ENCODE measurements at regions not wholly inside any gene's neighbourhood (a gene's known extent, or its start where the extent isn't known, plus 50 kb on each side); places are given as distances from the start of the nearest gene placed in this dataset.
"Not testable (repeated sequence)": the region's sequence is repeated elsewhere in the genome, so short reads cannot be mapped to it uniquely, and the experiment has no call there.

DNA sequence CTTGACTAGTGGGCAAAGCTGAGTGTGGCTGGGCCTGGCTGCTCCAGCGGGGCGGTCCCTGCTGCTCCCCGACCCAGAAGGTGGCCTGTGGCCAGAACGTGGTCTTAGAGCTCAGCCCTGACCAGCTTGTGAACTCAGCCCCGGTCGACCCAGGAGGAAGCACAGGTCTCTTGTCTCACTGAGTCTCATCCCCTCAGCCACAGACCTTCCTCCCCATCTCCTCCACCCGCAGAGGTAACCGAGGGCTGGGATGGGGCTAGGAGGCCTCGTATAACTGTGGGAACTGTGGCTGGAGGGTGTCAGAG is 546.2 kb upstream of the B3GAT1 start:
- H3K36me3 ChIP-seq, result no peaks in the 10 kb centered on the region
- intact Hi-C loops (cut with DNase I; ENCODE audit: low total_unique reads) (no loop called here), in situ Hi-C loops (cut with MboI; ENCODE audit: low sequenced_read_pairs in 4 of 4) (no loop called here)
- H3K4me1 ChIP-seq, result no peaks in the 10 kb centered on the region
- DNase-seq (no peak), ATAC-seq (no peak)
- no peak for TF ChIP-seq POLR2A (IDR thresholded peaks at IDR 0.05)
- TF ChIP-seq CTCF (IDR thresholded peaks at IDR 0.05 in 4 of 5, conservative IDR thresholded peaks at IDR 0.05 in 1 of 5), result no peak
- no peaks in the 10 kb centered on the region for H3K9me3 ChIP-seq
- no peaks in the 10 kb centered on the region for H3K27me3 ChIP-seq
- H3K4me3 ChIP-seq, result no peak overlapping the region
- no peak overlapping the region for H3K27ac ChIP-seq

GRCh38 chr11:134957540-134958335 is 545.7 kb upstream of the B3GAT1 start:
- TF ChIP-seq CTCF (IDR thresholded peaks at IDR 0.05 in 4 of 5, conservative IDR thresholded peaks at IDR 0.05 in 1 of 5) (no peak), POLR2A (IDR thresholded peaks at IDR 0.05) (no peak)
- H3K36me3 ChIP-seq, result no peaks in the 10 kb centered on the region
- ATAC-seq, result no peak
- DNase-seq, result no peak
- H3K4me1 ChIP-seq, result no peaks in the 10 kb centered on the region
- H3K27ac ChIP-seq, result no peak overlapping the region
- no peaks in the 10 kb centered on the region for H3K9me3 ChIP-seq
- no peak overlapping the region for H3K4me3 ChIP-seq
- intact Hi-C loops (cut with DNase I; ENCODE audit: low total_unique reads), result no loop called here
- H3K27me3 ChIP-seq, result no peaks in the 10 kb centered on the region
- in situ Hi-C loops (cut with MboI; ENCODE audit: low sequenced_read_pairs in 4 of 4), result no loop called here

DNA sequence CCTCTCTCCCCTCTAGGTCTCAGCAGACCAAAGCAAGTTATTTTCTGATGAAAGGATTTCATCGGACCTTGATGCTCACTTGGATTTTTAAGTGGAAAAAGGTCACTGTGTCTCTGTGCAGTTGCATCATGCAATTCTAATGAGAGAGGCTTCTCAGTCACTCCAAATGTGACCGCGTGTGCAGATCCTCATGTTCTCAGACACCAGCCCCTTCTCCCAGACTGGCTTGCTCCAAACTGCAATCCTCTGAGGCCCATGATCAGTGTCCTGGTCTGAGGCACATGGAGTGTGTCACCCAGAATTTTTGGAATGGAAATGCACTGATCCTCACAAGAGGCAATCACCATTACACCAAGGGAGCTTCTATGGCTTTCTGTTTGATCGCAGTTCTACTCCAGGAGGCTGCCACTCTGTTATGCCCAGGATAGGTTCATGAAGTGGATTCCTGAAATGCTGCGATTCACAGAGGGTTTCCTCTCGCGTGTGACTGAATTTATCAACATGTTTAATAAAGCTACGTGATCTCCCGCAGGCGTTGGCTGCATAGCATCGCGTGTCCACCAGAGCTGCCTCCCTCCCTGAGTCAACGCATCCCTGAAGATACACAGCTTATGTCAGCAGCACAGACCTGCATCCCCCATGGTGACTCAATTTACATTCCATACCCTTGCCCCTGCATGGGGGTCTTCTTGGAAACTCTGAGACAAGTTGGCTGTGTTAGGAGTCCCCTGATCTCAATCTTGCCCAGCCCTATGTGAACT is 544.6 kb upstream of the B3GAT1 start:
- no peaks in the 10 kb centered on the region for H3K9me3 ChIP-seq
- H3K27ac ChIP-seq, result no peak overlapping the region
- no peaks in the 10 kb centered on the region for H3K4me1 ChIP-seq
- ATAC-seq, result no peak
- H3K36me3 ChIP-seq, result no peaks in the 10 kb centered on the region
- in situ Hi-C loops (cut with MboI; ENCODE audit: low sequenced_read_pairs in 4 of 4), result no loop called here
- intact Hi-C loops (cut with DNase I; ENCODE audit: low total_unique reads), result no loop called here
- TF ChIP-seq CTCF (IDR thresholded peaks at IDR 0.05 in 4 of 5, conservative IDR thresholded peaks at IDR 0.05 in 1 of 5), result no peak
- TF ChIP-seq POLR2A (IDR thresholded peaks at IDR 0.05), result no peak
- no peaks in the 10 kb centered on the region for H3K27me3 ChIP-seq
- DNase-seq, result no peak
- no peak overlapping the region for H3K4me3 ChIP-seq

DNA sequence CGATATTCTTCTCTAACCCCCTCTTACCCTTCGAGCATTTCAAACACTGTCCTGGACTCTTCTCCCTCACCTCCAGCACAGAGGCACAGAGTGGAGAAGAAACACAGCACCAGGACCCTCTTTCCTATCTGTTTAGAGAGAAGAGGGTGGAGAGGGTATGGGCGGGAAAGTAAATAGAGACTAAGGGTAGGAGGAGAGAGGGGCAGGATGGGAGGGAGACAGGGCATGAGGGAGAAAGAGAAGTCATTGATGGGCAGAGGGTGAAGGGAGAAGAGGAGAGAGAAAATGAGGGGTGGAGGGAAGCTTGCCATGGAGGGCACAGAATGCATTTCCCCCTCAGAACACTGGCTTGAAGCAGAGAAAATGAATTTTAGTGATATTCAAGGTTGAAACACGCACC is 543.9 kb upstream of the B3GAT1 start:
- H3K9me3 ChIP-seq; H3K27ac ChIP-seq; H3K36me3 ChIP-seq; H3K4me1 ChIP-seq; H3K4me3 ChIP-seq; in situ Hi-C loops (cut with MboI; ENCODE audit: low sequenced_read_pairs in 4 of 4); H3K27me3 ChIP-seq; intact Hi-C loops (cut with DNase I; ENCODE audit: low total_unique reads); ATAC-seq; DNase-seq: not testable (repeated sequence)

GRCh38 chr11:134955281-134955680 is 543.2 kb upstream of the B3GAT1 start:
- ATAC-seq, result no peak
- TF ChIP-seq POLR2A (IDR thresholded peaks at IDR 0.05) (no peak), CTCF (IDR thresholded peaks at IDR 0.05 in 4 of 5, conservative IDR thresholded peaks at IDR 0.05 in 1 of 5) (no peak)
- Histone ChIP-seq H3K9me3 (no peaks in the 10 kb centered on the region), H3K4me1 (no peaks in the 10 kb centered on the region), H3K27me3 (no peaks in the 10 kb centered on the region), H3K4me3 (no peak overlapping the region), H3K27ac (no peak overlapping the region), H3K36me3 (no peaks in the 10 kb centered on the region)
- intact Hi-C loops (cut with DNase I; ENCODE audit: low total_unique reads), result no loop called here
- DNase-seq, result no peak
- in situ Hi-C loops (cut with MboI; ENCODE audit: low sequenced_read_pairs in 4 of 4), result no loop called here

DNA sequence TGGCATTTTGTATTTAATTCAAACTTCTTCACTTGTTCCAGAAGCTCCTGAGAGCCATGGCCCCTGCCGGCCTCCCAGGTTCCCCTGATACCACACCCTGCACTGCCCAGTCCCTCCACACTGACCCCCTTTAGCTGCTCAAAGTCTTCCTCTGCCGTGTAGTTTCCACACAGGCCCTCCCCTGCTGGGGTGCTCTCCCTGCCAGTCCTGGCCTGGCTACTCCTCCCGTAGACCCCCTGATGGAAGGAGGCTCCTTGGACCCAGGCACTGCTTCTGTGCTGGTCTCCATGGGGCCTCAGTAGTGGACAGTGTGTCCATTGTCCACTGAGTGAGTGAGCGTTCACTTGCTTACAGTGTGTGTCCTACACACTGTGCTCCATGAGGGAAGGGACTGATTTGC is 542.4 kb upstream of the B3GAT1 start:
- H3K4me3 ChIP-seq; H3K27ac ChIP-seq; ATAC-seq; H3K27me3 ChIP-seq; H3K36me3 ChIP-seq; DNase-seq; in situ Hi-C loops (cut with MboI; ENCODE audit: low sequenced_read_pairs in 4 of 4); H3K9me3 ChIP-seq; H3K4me1 ChIP-seq; intact Hi-C loops (cut with DNase I; ENCODE audit: low total_unique reads): not testable (repeated sequence)

GRCh38 chr11:134953417-134953970 is 541.5 kb upstream of the B3GAT1 start:
- H3K27ac ChIP-seq; H3K27me3 ChIP-seq; DNase-seq; ATAC-seq; in situ Hi-C loops (cut with MboI; ENCODE audit: low sequenced_read_pairs in 4 of 4); H3K36me3 ChIP-seq; H3K4me3 ChIP-seq; H3K9me3 ChIP-seq; intact Hi-C loops (cut with DNase I; ENCODE audit: low total_unique reads): not testable (repeated sequence)
- peaks cover 6 to 16% of the 10 kb centered on the region in 2 donors for H3K4me1 ChIP-seq
